ENCODE measurements at regions not wholly inside any gene's neighbourhood (a gene's known extent, or its start where the extent isn't known, plus 50 kb on each side); places are given as distances from the start of the nearest gene placed in this dataset.

DNA sequence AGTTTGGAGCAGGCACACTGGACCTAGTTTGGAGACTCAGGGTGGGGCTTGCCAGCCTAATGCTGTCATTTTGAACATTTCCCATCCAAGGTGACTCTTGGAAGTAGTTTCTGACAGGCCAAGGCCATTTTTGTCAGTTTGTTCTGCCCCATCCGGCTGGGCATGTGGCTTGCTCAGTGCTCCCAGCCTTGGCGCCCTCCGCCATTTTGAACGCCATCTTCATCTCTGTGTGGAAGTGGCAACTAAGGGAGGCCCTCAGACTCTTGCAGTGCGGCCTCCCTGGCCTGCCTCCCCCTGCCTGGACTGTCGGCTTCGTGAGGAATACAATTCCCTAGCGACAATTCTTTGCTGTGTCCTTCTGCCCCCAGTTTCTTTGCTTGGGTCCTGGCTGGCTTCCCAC lies 150.6 kb upstream of the RGMA start:
- DNase-seq (ENCODE audit: low spot score): no peak

DNA sequence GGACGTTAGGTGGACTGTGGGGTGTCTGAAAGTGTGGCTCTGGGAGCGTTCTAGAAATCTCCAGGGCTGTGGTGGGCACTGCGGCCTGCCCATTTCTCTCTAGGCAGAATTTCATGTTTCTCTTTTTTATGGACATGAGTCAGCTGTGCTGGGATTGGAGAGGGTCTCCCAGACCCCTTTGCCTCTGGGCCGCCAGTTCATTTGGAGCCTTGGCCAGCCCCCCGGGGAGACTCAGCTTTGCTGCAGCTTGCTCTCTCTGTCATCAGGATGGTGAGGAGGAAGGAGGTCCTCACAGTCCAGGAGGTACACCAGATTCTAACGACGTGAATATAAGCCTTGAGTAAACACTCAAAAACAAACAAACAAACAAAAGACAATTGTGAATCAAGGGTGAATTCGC lies 149.6 kb upstream of the RGMA start:
- no peak for DNase-seq (ENCODE audit: low spot score)

DNA sequence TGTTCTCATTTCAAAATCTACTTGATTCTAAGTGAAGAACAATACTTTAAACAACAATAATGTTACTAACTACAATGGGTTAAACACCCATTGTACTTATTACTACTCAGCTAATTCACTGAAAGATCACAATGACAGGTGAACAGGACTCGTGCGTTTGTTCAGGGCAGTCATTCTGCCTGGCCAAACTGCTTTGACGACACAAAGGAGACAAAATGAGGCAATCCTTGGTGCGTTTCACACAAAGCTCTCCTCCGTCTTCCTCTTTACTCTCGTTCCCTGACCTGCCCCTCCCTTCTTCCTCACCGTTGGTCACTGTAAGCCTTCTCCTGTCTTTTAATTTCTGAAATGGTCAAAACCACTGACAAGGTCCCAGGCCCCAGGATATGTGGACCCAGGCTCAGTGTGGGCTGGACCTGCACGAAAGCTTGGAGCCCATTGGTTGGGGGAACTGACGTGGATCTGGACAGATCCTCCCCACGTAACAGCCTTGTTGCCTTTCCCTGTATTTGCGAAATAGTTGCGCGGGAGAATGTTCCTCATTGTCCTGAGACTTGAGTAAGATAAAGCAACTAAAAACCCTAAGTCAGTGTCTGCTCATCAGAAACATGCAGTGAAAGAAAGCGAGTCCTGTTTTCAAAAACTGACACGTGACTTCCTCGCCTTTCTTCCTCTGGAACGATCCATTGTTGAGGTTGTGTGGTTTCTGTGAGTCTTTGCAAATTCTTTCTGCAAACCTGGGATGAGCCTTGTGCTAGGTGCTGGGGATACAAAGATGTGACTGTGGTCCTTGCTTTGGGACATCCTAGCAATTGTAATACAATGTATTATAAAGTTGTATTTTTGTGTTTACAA lies 147.1 kb upstream of the RGMA start:
- no peak for DNase-seq (ENCODE audit: low spot score)

GRCh38 chr15:93235269-93235668 lies 146.3 kb upstream of the RGMA start:
- DNase-seq (ENCODE audit: low spot score): no peak

- no peak for DNase-seq (ENCODE audit: low spot score)
Observed at GRCh38 chr15:93233710-93234109, 144.7 kb upstream of the RGMA start.

GRCh38 chr15:93232845-93233244 lies 143.8 kb upstream of the RGMA start:
- no peak for DNase-seq (ENCODE audit: low spot score)

GRCh38 chr15:93231994-93232393 lies 143.0 kb upstream of the RGMA start:
- DNase-seq (ENCODE audit: low spot score): no peak

DNA sequence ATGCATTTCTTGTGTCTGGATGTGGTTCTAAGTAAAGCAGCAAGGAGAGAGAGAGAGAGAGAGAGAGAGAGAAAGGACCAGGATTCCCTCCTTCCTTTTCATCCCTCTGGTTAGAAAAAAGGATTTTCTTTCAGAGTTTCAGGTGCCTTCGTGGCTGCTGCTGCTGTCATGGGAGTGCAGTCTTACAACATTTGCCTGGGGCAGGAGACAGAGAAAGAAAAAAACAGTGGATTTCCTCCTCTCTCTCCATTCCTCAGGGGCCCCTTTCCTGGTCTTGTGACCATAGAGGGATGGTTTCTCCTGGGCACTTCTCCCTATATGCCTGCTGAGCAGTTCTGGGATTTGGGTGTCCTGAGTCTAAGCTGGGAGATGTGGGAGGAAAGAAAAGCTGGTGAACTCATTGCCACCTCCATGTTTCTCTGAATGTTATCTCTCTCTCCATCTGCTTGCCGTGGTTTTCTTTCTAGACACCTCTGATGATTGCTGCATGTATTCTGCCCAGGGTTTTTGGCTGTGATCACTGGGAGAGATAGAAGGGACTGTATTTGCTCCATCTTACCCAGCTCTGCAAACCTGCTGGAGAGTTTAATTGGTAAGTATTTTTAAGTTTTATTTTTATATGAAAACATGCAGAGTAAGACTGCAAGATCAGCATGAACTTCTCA lies 142.4 kb upstream of the RGMA start:
- DNase-seq (ENCODE audit: low spot score): no peak

- DNase-seq (ENCODE audit: low spot score): no peak
Observed at GRCh38 chr15:93228546-93228945, 139.5 kb upstream of the RGMA start.

- no peak for DNase-seq (ENCODE audit: low spot score)
Observed at GRCh38 chr15:93223803-93224202, 134.8 kb upstream of the RGMA start.

DNA sequence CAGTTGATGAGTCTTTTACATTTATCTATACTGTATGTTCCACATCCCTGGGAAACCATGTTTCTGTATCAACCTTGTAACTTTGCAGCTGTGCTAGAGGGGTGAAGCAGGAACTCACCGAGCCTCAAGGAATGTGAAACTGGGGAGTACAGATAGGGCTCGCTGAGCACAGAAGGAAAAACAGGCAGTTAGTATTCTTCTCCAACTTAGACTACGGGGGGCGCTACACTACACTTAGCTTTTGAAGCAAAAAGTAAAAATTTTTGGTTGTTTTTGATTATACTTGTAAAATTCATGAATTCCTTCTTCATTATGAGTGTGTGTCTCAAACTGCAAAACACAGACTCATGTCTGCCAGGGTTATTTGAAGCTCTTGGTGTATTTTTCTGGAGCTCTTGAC lies 132.7 kb upstream of the RGMA start:
- DNase-seq (ENCODE audit: low spot score): no peak

- DNase-seq (ENCODE audit: low spot score): no peak
Observed at GRCh38 chr15:93219859-93220420, 130.9 kb upstream of the RGMA start.

GRCh38 chr15:93217343-93217742 lies 128.3 kb upstream of the RGMA start:
- DNase-seq (ENCODE audit: low spot score): no peak

- DNase-seq (ENCODE audit: low spot score): no peak
Observed at GRCh38 chr15:93214106-93214505, 125.1 kb upstream of the RGMA start.

GRCh38 chr15:93213281-93213680 lies 124.3 kb upstream of the RGMA start:
- no peak for DNase-seq (ENCODE audit: low spot score)

DNA sequence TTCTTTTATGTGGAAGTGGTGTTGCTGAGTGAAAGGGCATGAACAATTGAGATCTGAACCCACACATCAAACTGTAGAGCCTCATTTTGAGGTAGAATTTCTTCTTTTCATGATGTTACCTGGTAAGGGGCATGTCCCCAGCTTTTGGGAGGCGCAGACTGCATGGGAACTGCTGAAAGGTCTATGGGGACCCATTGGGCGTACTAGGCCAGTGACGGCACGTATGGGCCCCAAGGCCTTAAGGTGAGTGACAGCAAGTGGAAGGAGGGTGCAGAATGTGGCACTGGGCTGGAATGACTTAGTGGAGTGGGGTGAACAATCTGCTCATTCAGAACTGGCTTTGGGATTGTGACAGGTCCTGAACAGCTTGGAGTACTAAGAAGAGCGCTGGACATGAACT lies 123.6 kb upstream of the RGMA start:
- no peak for DNase-seq (ENCODE audit: low spot score)

- DNase-seq (ENCODE audit: low spot score): no peak
Observed at GRCh38 chr15:93210995-93211394, 122.0 kb upstream of the RGMA start.

DNA sequence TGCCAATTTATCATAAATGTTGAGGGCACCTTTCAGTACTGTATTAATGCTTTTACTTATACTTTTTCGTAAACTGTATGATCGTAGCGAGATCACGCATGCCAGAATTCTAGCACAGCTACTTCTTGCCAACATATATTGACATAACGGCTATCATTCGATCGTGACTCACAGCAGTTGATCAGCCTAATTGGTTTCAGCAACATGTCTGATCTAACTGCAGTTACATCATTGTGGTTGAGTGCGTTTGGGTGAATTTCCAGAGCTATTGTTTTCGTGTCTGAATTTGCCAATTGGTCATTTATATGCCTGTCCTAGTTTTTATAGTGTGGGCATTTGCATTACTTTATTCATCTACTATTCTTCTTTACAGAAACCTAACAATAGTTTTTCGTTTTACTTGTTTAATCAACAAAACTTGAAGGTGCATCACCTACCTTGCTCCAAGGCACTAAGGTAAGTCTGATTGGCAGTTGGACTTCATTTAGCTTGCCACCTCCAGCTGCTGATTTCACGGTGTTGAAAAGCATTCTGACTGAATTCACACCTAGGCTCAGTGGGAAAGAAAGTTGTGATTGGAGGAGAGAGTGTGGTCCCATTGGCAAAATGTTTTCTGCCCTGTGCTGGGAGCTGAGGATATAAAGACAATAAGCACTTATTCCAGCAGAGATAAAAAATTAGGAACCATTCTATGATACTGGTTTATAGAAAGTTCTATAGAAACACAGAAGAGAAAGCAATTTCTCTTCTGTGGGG lies 120.9 kb upstream of the RGMA start:
- DNase-seq (ENCODE audit: low spot score): no peak

DNA sequence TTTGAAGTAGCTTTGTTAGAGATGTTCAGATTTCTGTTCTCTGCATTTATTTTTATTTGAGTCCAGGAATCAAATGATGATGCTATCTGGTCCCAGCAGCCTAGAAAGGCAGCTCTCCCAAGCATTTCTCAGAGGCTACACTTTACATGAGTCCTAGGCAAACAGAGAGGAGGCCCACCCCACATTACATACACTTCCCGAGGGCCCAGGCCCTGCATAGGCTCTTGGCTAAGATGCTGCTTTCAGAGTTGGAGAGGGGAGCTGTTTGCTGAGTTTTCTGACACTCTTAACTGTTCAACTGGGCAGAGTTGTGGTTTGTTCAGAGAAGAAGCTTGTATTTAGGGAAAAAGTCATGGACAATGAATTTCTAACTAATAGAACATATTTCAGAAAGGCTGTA lies 117.9 kb upstream of the RGMA start:
- no peak for DNase-seq (ENCODE audit: low spot score)

GRCh38 chr15:93205413-93205812 lies 116.4 kb upstream of the RGMA start:
- DNase-seq (ENCODE audit: low spot score): no peak

- no peak for DNase-seq (ENCODE audit: low spot score)
Observed at GRCh38 chr15:93203036-93203435, 114.0 kb upstream of the RGMA start.

DNA sequence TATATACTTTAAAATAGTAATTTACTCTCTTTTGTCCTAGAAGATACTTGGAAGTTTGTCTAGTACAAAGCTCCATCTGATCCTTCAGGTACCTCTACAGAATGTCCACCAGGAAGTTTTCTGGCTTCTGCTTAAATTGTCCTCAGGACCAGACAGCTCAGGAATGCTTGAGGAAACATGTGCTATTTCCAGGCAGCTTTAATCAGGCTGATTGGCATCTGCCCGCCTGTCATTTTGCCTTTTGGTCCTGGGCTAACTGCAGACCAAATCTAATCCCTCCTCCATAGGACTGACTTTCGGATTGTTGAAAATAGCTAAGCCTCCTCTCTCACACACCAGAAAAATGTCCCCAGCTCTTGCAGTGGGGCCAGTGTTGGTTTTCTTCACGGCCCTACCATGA lies 113.4 kb upstream of the RGMA start:
- DNase-seq (ENCODE audit: low spot score): no peak

DNA sequence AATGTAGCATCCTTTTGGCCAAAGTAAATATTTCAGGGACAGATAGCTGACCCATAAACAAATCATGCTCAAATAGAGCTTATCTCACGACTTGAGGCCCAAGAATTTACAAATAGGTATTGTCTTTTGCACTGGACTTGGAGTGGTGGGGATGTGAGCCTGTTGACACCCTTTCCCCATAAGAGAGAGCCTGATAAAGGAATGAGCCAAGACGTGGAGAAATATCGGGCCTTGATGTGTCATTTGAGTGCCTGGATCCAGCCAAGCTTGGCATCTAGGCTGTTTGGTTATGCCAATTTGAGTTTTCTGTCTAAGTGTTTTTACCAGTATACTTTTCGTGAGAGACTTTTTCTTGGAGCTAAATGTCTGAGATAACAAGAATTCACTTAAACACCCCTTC lies 112.9 kb upstream of the RGMA start:
- DNase-seq (ENCODE audit: low spot score): no peak

Data from RKO (cell line).